ENCODE measurements at regions not wholly inside any gene's neighbourhood (a gene's known extent, or its start where the extent isn't known, plus 50 kb on each side); places are given as distances from the start of the nearest gene placed in this dataset.

GRCh38 chr15:87118846-87119245 is 1039.2 kb downstream of the AGBL1 start:
- TF ChIP-seq POLR2A (IDR thresholded peaks at IDR 0.05; ENCODE audit: low read length) (no peak), GATA1 (IDR thresholded peaks at IDR 0.05; ENCODE audit: low read depth, low read length) (no peak)
